DMS 273 (cell line): ENCODE measurements at regions not wholly inside any gene's neighbourhood (a gene's known extent, or its start where the extent isn't known, plus 50 kb on each side); places are given as distances from the start of the nearest gene placed in this dataset.
A peak's percentile ranks its signal among the peaks of the same experiment; 100 is the strongest.

Experiments
- DNase-seq: peaks from one replicate; lab custom pipeline; 2025; ENCODE audit not compliant: unreplicated experiment; lab: John Stamatoyannopoulos, UW

DNA sequence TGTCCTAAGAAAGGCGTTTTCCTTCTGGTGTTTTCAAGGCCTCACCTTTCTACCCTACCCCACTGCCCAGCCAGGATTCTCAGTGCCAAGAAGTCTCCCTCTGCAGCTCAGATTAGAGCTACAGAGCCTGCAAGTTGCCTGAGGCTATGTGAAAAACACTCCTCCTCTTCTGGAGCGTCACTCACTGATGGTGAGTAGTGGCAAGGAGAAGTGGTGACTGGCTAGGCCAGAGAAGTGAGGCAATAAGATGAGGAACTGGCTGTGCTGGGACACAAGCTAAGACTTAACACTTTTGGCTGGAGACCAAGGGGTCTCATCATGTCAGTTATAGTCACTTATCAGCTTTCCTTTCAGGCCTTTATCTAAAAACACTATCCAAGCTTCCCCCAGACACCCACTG lies 86.7 kb upstream of the PRKAR2B start:
- DNase-seq = no peak

DNA sequence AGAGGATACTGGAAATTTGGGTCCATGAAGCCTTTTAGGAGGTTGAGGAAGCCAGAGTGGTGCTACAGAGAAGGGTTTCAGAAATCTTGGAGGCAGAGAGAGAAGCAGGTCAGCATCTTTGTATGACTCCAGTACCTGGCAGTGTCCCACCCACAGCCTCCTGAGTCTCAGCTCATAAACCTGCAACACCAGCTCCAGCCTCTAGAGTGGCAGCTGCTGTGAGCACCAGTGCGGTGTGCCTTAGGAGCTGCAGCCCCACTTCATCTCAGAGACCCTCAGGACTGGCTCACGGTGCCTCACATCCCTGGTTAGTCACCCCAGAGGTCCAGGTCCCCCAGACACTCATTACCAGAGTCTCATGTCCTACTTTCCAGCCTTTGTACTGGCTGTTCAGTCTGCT lies 84.8 kb upstream of the PRKAR2B start:
- DNase-seq = peak; percentile 54

DNA sequence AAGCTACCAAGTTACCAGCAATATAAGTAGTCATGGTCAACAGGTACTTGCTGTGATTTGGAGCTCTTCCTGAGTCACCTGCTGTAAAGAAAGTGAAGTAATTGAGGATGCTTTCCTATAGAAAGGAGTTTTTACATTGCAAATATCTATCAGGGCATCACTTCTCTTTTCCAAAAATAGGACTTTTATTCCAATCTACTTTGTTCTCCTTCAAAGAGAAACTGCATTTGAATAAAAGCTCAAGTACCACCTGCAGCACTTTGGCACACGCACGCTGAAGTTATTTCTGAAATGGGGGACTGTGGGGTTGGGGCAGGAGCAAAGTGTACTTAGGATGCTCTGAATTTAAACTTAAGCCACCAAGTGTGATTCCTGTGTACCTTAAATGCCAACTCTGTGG lies 81.8 kb upstream of the PRKAR2B start:
- DNase-seq = no peak

DNA sequence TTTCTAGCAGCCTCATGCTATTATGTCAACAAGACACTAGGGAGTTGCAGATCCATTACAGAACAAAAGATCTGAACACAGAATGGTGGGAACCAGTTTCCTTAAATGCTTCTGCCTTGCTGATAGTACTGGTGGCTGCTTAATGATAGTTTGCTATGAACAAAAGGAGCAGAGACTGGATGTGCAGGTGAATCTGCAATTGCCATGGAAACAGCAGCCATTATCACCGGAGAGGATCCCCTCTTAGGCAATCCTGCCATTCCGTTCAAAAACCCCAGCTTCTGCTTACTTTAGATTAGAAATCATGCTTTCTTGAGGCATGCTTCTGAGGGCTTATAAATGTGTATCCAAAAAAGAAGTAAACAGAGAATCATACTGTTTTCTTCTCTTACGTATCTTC lies 80.0 kb upstream of the PRKAR2B start:
- DNase-seq = no peak

DNA sequence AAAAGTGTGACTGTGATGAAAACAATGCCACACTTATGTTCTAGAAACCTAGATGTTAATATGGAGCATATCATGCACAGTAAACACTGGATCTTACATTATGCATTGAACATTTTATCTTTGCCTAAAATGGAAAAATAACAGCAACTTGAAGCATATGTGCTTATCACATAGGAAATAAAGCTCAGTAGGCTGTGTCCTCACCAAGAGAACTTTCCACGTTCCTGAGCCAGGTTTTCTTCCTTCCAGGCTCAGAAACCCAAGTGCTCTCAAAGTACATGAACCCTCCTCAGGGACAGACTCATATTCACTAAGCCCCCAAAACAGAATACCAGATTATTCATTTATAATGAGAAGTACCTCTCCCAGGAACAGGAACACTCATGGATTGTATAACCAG lies 79.4 kb upstream of the PRKAR2B start:
- DNase-seq = no peak

DNA sequence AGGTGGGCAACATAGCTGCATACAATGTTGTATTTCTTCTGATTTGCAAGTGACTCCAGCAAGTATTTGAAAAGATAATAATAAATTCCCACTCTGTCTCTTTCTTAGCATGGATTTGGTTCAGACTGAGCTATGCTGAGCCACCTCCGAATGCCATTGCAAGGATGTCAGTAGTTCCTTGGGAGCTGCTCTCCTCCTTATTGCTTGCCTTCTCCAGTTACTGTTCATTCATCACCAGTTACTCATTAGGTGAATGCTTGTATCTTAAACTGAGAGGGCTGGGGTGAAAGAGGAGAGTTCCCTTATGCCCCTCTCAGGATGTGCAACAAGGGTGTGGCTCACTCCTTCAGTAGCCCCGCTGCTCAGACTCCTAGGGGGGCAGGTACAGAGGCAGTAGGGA lies 78.4 kb upstream of the PRKAR2B start:
- DNase-seq = no peak

DNA sequence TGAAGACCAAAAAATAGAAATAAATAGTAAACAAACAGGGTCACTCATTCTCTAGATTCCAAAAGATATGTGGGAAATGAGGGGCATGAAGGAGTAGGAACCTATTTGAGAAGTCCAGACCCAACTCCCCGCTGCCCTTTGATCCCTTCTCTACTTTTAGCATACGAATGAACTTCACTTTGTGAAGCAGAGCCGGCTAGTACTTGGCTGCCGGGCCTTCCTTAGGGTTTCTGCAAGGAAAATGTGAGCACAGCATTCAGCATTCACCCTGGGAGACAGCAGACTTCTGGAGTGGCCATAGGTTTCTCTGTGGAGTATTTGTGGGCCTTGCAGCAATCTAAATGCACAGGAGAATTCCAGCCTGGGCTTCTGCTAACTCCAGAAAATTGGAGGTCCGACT lies 76.3 kb upstream of the PRKAR2B start:
- DNase-seq = no peak

DNA sequence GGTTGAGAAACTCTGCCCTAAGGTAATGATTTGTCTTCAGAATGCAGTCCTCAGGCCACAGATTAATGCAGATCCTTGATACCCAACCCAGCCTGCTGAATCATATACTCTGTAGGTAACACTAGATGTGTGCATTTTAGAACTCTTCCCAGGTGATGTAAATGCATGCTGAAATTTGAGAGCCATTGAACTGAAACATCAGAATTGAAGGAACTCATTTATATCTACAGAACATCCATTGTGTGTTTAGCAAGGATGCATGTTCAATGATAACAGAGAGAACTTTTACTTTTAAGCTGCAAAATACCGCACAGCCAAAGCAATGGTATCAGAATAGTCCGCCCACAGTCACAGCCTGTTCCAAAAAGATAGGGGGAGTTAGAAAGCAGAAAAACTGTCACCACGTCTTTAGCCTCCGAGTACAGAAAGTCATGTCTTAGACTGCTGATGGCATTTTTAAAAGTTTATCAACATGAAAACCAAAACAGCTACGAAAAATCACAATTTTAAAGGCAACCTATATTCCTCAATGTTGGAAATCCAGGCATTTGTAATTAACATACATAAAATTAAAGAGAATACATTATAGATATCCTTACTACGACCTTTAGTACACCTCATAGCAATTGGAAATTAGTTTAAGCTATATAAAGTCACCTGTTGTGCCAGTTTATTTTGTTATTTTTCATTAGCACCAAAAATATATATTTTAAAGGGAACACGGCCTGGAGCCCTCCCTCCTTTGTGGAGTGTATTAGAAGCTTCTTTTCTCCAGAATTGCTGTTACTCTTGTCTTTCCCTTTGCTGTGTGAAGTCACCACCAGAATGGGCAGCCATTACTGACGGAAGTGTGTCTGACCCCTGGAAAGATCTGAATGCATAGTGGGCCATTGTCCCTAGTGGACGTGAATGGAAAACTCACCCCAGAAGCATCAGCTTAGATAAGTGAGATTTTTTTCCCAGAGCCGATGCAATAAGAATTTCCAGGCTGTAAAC lies 65.8 kb upstream of the PRKAR2B start:
- DNase-seq = peak; percentile 9

DNA sequence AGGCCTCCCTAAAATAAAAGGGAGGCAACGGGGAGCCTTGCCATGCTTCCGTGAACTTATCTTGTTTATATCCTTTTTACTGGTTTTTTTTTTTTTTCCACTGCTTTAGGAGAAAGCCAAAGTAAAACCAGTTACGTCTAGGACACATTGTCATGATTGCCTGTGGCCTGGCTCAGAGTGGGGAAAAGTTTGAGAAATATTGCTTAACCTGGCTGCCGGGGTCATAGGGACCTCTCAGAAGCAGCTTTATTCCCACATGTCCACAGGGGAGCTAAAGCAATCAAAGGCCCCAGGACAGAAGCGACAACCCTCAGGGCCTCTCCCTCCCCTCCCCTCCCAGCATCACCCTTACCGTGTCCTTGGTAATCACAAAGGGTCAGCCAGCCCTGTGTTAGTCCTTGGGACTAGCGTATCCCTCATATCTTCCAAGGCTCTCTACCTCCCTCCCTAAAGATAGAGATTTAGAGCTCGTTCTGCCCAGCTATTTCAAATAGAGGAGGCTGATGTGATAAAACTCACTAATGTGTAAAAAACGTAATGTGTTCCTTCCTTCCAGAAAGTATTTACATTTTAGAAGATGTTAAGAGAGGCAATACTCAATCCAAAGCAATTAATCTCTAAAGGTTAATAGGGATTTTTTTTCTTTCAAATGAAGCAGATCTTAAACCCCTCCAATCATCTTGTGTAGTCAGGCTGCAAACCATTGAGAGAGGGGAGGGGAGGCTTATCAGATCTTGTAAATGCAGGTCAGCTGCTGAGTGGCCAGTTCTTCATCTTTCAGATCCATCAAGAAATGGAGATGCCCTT lies 64.8 kb upstream of the PRKAR2B start:
- no peak for DNase-seq

DNA sequence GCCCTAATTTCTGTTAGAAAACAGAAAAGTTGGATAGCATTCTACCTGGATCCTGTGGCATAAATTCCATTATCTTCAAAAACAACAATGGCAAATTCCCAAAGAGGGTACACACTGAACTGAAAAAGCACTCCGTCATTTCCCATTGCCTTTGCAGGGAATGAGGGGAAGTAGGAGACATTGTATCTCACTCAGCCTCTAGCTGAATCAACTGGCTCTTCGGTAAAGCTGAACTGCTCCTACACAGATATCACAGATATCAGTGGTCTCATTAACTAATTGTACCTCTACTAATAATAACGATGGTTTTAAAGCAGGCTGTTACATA lies 64.2 kb upstream of the PRKAR2B start:
- DNase-seq = no peak

DNA sequence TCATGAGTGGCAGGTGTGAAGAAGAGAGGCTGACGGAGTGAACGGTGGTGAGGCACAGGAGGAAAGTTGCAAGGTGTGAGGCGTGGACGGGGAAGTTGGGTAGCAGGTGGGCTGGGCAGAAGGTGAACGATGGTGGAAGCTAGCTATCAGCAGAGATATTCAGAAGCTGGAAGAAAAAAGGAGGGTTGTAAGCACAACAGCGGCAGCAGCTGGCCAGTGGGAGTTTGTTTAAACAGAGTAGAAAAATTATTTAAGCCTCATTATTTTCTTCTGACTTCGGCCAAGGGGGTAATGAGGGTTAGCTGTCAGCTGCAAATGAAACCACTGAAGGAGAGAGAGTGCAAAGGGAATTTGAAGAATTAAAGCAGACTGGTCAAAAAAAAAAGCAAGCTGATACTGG lies 62.1 kb upstream of the PRKAR2B start:
- no peak for DNase-seq

DNA sequence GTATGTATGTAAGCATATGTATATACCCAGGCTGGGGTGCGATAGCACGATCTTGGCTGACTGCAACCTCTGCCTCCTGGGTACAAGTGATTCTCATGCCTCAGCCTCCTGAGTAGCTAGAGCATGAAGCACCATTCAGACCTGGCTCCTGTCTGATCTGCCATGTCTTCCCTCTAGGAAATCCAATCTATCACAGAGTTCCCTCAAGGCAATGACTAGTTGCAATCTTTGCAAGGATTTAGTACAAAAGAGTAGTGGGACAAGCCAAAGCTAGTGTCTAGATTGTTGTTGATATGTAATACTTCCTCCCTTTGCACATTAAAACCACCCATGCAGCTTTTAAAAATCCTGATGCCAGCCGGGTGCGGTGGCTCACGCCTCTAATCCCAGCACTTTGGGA lies 60.5 kb upstream of the PRKAR2B start:
- no peak for DNase-seq

DNA sequence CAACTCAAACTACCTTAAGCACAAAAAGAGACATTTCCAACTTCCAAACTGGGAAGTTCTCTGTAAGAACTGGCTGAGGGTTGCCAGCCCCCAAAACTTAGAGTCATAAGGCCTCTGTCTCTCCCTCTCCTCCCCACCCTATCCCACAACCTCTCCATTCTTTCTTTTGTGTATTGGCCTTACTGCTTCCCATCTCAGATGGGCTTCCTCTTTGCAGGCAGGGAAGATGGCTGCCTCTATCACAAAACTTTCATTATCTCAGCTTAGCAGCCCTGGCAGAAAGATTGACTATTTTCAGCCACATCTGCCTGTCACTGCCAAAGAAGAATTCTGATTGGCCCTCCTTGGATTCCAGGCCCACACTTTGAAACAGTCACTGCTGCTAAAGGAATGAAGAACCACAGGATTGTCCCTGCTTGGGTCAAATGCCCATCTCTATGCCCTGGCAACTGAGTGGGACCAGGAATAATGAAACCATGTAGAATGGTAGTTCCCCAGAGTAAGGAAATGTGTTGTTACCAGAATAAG lies 58.0 kb upstream of the PRKAR2B start:
- DNase-seq = no peak

DNA sequence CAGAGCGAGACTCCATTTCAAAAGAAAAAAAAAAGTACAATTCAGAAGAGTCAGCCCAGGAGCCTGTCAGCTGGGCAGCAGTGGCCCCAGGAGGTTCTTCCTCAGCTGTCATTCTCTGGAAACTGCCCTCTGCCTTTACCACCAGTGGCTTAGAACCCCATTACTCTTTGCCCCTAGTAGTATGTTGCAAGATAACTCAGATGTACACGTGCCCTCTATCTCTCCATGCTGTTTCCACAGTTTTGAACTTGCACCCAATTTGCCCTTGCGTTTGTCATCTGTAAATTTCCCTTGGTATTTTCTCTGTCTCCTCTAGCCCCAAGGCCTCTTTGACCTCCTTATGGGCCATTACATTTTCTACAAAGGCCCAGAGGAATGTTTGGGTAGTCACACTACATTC lies 56.7 kb upstream of the PRKAR2B start:
- no peak for DNase-seq

DNA sequence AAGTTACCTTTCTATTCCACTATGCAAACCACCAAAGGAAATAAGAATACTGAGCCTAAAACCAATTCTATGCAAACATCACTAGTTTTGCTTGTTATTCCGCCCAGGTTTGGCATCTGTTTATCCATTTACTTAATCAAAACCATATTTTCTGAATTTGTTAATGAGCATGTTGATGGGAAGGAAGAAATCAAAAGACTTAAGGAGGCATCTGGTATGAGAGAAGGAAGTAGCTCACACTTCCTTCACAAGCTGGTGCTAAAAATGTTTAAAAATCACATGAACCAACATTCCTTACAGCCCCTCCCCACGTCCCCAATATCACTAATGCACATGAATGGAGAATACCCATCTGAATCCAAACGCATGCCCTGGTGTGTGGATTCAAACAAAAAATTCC lies 52.0 kb upstream of the PRKAR2B start:
- no peak for DNase-seq
